Activated T-helper 1 cell treated with anti-CD3 and anti-CD28 coated beads, Interleukin-12 subunit alpha, Interleukin-12 subunit beta, Interleukin-2, Interleukin-4 antibody, amounts not matched to agents 30 ng/mL and 10 ng/mL and 1 ng/mL, durations not matched to agents 14 hours and 24 hours and 36 hours (primary cell): ENCODE measurements at regions not wholly inside any gene's neighbourhood (a gene's known extent, or its start where the extent isn't known, plus 50 kb on each side); places are given as distances from the start of the nearest gene placed in this dataset.

Experiments used
- DNase-seq: peaks from one replicate; pipeline ENCODE4 v3.0.0; 2021; ENCODE audit warnings: low spot score
- H3K27ac Mint-ChIP-seq: one replicate; pipeline ENCODE4 v1.8.0; 2021; ENCODE audit warnings: mild to moderate bottlenecking, mixed read lengths
- H3K27me3 Mint-ChIP-seq: one replicate; pipeline ENCODE4 v1.8.0; 2022; ENCODE audit warnings: mild to moderate bottlenecking, moderate library complexity, mixed read lengths; ENCODE audit not compliant: insufficient read depth
- H3K36me3 Mint-ChIP-seq: one replicate; pipeline ENCODE4 v1.8.0; 2021; ENCODE audit warnings: low read depth, mixed read lengths
- H3K4me1 Mint-ChIP-seq: one replicate; pipeline ENCODE4 v1.8.0; 2021; ENCODE audit warnings: low read depth, mixed read lengths
- H3K4me3 Mint-ChIP-seq: one replicate; pipeline ENCODE4 v1.8.0; 2021; ENCODE audit warnings: mild to moderate bottlenecking, moderate library complexity, mixed read lengths
- H3K9me3 Mint-ChIP-seq: one replicate; pipeline ENCODE4 v1.8.0; 2021; ENCODE audit warnings: mixed read lengths
- intact Hi-C: fragments of 100-400 bp; cut with micrococcal nuclease; formaldehyde crosslinking; loops from one replicate; pipeline ENCODE4 v1.15.1; 2024

DNA sequence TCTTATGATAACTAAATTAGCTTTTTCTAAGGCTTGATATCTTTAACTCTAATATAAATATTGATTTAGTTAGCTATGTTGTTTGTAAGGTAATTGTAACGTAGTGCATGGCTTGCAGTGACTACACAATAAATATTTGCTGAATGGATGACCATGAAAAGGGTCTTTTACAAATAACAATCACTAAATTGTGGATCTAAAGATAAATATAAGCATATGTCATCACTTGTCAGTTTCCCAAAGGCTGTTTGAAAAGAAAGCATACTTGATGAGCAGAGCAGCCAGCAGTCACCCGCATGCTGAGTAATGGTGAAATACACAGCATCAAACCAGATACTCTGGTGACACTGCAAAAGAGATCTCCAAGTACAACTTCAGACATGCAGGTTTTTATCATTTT is 92.5 kb upstream of the FMN2 start:
- H3K27me3 Mint-ChIP-seq: peaks cover 27% of the 10 kb centered on the region
- no peaks in the 10 kb centered on the region for H3K36me3 Mint-ChIP-seq
- H3K4me1 Mint-ChIP-seq: no peaks in the 10 kb centered on the region
- no peak overlapping the region for H3K4me3 Mint-ChIP-seq
- DNase-seq: no peak
- no peak overlapping the region for H3K27ac Mint-ChIP-seq
- H3K9me3 Mint-ChIP-seq: no peaks in the 10 kb centered on the region
- intact Hi-C loops: loop anchor here (5.0 kb wide), 1 partner anchor 93 kb away; the partner anchor contains the start of gene FMN2

DNA sequence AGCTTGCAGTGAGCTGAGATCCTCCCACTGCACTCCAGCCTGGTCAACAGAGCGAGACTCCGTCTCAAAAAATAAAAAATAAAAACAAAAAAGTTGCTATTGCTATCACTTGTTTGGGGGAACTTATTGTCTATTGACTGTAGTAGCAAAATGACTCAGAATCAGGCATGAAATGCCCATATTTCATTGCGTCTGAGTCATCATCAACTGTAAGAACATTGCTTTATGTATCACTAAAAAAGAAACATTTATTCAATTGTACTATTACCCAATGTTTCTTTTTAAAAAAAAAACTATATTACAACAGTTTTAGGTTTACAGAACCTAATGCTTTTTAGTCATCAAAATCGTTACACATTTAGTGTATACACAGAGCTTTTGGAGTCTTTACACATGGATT is 91.0 kb upstream of the FMN2 start:
- DNase-seq: no peak
- Mint-ChIP-seq H3K4me1 (no peaks in the 10 kb centered on the region), H3K36me3 (no peaks in the 10 kb centered on the region), H3K9me3 (no peaks in the 10 kb centered on the region), H3K4me3 (no peak overlapping the region), H3K27me3 (peaks cover 26% of the 10 kb centered on the region), H3K27ac (no peak overlapping the region)
- intact Hi-C loops: no loop called here

DNA sequence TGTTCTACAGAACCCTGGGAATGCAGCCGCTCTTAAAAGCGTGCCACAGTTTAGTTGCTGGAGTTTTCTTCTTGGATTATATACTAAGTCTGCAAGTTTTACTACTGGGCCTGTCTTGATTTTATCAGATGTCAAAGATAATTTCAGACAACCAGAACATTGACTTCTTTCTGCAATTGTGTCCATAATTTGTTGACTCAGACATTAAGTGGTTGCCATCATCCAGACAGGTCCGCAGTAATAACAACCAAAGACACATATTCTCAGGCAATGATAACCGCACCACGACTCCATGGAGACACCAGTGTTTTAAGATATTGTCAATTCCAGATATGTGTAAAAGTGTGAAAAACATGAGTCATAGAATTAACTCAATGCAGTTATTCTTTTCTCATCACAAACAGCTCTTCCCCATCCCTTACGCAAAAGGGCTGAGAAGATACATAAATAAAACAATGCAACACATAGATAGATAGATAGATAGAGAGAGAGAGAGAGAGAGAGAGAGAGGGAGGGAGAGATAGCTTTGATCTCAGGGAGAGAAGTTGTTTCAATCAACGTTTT is 90.4 kb upstream of the FMN2 start:
- peaks cover 22% of the 10 kb centered on the region for H3K27me3 Mint-ChIP-seq
- DNase-seq: no peak
- no peak overlapping the region for H3K4me3 Mint-ChIP-seq
- H3K27ac Mint-ChIP-seq: no peak overlapping the region
- no peaks in the 10 kb centered on the region for H3K4me1 Mint-ChIP-seq
- H3K36me3 Mint-ChIP-seq: no peaks in the 10 kb centered on the region
- intact Hi-C loops: no loop called here
- no peaks in the 10 kb centered on the region for H3K9me3 Mint-ChIP-seq

DNA sequence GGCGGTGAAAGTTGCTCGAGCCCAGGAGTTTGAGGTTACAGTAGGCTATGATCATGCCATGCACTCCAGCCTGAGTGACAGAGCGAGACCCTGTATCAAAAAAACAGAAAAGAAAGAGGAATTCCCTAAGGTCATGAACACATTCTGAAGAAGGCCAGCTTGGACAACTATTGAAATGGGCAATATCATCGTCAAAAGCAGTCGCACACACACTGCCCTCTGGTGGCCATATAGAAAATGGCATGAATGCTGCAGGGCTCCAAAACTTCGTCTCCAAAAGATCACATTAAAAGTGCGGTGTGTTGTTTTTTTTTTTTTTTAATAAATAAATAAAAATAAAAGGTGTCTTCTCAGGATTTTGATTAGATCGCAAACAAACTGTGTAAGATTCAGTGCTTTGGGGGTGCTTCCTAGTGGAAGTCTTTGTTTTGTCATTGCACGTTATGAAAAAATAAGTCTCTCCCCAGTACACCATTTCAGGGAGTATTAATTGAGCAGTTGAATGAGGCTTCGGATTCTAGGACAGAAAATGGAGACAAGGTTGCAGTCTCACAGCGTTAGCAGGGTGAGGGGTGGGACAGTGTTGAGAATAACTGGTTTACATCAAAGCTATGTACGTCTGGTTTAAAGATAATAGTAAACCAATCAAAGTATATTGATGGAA is 87.5 kb upstream of the FMN2 start:
- H3K27me3 Mint-ChIP-seq: peaks cover 9% of the 10 kb centered on the region
- no peak for DNase-seq
- H3K36me3 Mint-ChIP-seq: no peaks in the 10 kb centered on the region
- H3K4me3 Mint-ChIP-seq: no peak overlapping the region
- H3K9me3 Mint-ChIP-seq: no peaks in the 10 kb centered on the region
- no peaks in the 10 kb centered on the region for H3K4me1 Mint-ChIP-seq
- intact Hi-C loops: no loop called here
- no peak overlapping the region for H3K27ac Mint-ChIP-seq

DNA sequence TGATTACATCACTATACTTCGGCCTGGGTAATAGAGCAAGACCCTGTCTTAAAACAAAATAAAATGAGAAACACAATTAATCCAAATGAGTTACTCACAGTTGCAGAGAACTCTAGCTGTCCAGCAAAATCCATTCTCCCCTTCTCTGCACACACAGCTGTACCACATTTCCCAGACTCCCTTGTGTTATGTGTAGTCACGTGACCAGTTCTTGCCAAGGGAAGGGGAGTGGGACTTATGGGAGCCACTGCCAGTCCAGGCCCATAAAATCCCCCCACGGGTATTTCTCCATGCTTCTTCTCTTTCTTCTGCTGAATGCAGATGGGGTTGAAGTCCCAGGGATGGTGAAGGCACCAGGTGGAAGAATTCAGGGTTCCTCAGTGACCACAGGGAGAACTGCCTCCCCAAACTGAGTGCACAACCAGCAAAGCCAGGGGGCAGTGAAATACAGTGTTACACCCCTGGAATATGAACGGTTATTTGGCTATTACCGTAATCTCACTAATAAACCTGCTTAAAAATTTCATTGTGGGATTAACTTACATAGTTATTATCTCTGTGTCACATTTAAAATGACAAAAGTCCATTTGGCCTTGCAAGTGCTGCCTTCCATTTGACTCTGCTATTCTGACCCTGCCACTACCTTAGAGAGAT is 85.6 kb upstream of the FMN2 start:
- H3K27me3 Mint-ChIP-seq: peaks cover 3% of the 10 kb centered on the region
- H3K9me3 Mint-ChIP-seq: peaks cover 10% of the 10 kb centered on the region
- no peak overlapping the region for H3K4me3 Mint-ChIP-seq
- intact Hi-C loops: no loop called here
- DNase-seq: no peak
- no peak overlapping the region for H3K27ac Mint-ChIP-seq
- H3K36me3 Mint-ChIP-seq: no peaks in the 10 kb centered on the region
- H3K4me1 Mint-ChIP-seq: no peaks in the 10 kb centered on the region

DNA sequence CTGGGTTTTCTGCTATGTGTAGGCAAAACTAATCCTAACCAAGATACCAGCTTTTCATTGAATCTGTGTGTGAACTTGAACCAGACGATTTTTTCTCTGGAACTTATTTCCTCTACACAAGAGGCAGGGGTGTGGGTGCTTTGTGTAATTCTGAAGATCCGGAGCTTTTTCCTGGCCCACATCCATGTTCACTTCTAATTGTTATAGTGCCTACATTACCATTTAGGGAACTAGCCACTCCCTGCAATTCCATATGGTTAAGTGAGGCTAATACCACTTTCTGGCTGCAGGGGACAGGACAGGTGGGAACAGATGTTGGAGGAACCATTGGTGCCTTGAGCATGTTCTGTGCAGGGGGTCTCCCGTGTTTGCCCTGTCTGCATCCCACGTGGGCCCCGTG is 83.4 kb upstream of the FMN2 start:
- intact Hi-C loops: no loop called here
- H3K27ac Mint-ChIP-seq: no peak overlapping the region
- no peaks in the 10 kb centered on the region for H3K4me1 Mint-ChIP-seq

DNA sequence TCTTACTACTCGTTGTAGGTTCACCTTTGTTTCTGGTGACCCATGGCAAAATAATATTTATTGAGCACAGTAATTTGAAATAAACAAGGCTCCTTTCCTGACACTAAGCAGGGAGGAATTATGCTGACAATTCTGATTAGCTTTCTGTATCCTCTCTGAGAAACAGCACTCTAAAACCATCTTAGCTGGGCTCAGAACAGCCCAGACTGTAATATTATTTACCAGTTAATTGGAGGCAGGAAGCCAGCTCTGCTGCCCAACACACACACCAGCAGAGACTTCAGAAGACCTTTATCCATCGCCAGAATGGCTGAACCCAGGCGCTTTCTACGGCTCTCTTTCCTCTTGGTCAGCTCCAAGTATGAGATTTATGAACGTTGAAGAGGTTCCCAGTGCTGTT is 77.6 kb upstream of the FMN2 start:
- Mint-ChIP-seq H3K4me3 (no peak overlapping the region), H3K27me3 (no peaks in the 10 kb centered on the region), H3K9me3 (peaks cover 21% of the 10 kb centered on the region), H3K27ac (no peak overlapping the region), H3K36me3 (no peaks in the 10 kb centered on the region), H3K4me1 (no peaks in the 10 kb centered on the region)
- intact Hi-C loops: no loop called here
- DNase-seq: no peak

More for the DNA sequence above, 83.4 kb upstream of the FMN2 start:
- Mint-ChIP-seq H3K27me3 (no peaks in the 10 kb centered on the region), H3K36me3 (no peaks in the 10 kb centered on the region), H3K9me3 (peaks cover 10% of the 10 kb centered on the region), H3K4me3 (no peak overlapping the region)
- no peak for DNase-seq

DNA sequence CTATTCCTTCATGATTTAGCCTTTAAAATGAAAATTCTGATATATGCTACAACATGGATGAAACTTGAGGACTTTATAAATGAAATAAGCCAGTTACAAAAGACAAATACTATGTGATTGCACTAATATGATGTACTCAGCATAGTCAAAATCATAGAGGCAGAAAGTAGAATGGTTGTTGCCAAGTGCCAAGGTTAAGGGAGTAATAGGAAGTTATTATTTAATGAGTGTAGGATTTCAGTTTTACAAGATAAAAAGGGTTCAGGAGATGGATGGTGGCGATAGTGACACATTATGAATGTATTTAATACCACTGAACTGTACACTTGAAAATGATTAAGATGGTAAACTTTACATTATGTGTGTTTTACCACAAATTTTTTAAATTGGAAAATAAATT is 73.1 kb upstream of the FMN2 start:
- Mint-ChIP-seq H3K36me3 (no peaks in the 10 kb centered on the region), H3K4me1 (no peaks in the 10 kb centered on the region), H3K27me3 (no peaks in the 10 kb centered on the region), H3K9me3 (peaks cover 11% of the 10 kb centered on the region), H3K27ac (no peak overlapping the region), H3K4me3 (no peak overlapping the region)
- DNase-seq: no peak
- intact Hi-C loops: no loop called here

DNA sequence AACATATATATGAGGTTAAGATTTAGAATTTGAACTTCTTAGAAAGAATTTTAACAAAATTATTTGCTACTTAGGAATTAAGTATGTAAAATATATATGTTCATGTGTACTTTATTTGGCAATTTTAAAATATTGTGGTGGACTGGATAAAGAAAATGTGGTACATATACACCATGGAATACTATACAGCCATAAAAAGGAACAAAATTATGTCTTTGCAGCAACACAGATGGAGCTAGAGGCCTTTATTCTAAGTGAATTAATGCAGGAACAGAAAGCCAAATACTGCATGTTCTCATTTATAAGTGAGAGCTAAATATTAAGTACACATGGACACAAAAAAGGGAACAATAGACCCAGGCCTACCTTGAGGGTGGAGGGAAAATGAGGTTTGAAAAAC is 72.2 kb upstream of the FMN2 start:
- intact Hi-C loops: no loop called here
- Mint-ChIP-seq H3K4me3 (no peak overlapping the region), H3K4me1 (no peaks in the 10 kb centered on the region), H3K36me3 (no peaks in the 10 kb centered on the region), H3K27me3 (no peaks in the 10 kb centered on the region), H3K27ac (no peak overlapping the region), H3K9me3 (peaks cover 11% of the 10 kb centered on the region)
- no peak for DNase-seq

DNA sequence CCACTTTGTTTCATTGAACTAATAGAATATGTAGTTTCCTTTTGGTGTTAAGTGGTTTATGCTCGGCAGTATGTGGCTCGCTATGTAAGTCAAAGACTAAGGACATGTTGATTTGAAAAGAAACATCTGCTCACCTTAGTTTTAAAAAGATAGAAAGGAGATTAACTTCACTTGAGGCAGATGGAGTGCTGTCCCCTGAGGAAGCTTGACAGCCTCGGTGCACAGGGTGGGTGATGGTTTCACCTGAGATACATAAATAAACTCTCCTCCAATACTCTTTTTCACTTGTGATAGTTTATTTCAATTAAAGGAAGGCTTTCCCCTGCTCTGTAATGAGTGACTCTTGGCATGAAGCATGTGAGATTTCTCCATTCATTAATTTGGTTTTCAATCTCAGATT is 70.8 kb upstream of the FMN2 start:
- Mint-ChIP-seq H3K4me1 (no peaks in the 10 kb centered on the region), H3K27me3 (peaks cover 1% of the 10 kb centered on the region), H3K4me3 (no peak overlapping the region), H3K27ac (no peak overlapping the region), H3K36me3 (no peaks in the 10 kb centered on the region), H3K9me3 (peaks cover 11% of the 10 kb centered on the region)
- no peak for DNase-seq
- intact Hi-C loops: no loop called here

DNA sequence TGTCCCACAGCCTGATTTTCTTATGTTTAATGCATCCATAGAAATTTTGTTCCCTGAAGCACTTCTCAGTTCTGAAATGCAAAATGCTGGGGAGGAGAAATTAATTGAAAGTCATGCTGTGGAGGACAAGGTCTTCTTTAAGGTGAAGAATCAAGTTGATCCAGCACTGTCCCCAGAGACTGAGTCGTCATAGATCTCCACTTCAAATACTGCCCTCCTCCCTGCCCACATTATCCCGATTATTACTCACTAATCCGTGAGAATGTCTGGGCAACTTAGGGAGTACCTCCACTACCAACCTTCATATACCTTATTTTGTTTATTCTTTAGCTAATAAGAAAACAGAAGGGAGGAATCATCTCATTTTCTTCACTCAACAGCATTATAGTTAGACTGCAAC is 70.0 kb upstream of the FMN2 start:
- Mint-ChIP-seq H3K27me3 (peaks cover 2% of the 10 kb centered on the region), H3K36me3 (no peaks in the 10 kb centered on the region), H3K4me1 (no peaks in the 10 kb centered on the region), H3K9me3 (peaks cover 11% of the 10 kb centered on the region), H3K27ac (no peak overlapping the region), H3K4me3 (no peak overlapping the region)
- no peak for DNase-seq
- intact Hi-C loops: no loop called here

DNA sequence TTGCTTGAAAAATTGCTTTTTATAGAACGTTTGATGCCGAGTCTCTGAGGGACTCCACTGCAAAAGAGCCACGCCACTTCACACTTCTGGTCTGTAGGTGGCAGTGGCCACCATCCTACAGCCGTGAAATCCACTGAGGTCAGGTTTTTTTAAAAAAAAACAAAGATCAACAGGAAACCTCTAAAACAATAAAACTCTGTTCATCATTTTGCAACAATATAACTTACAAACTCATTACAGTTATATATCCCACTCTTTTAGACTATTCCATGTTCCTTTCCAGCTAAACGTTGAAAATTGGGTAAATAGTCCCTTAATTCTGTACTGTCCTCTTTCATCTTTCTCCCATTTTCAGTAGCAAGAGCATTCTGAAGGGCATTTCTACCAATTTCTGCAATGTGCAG is 64.6 kb upstream of the FMN2 start:
- no peaks in the 10 kb centered on the region for H3K36me3 Mint-ChIP-seq
- DNase-seq: no peak
- peaks cover 2% of the 10 kb centered on the region for H3K27me3 Mint-ChIP-seq
- intact Hi-C loops: loop anchor here (1.0 kb wide), 1 partner anchor 162 kb away; no protein-coding TSS in a partner anchor
- no peaks in the 10 kb centered on the region for H3K4me1 Mint-ChIP-seq
- H3K4me3 Mint-ChIP-seq: no peak overlapping the region
- H3K9me3 Mint-ChIP-seq: no peaks in the 10 kb centered on the region
- no peak overlapping the region for H3K27ac Mint-ChIP-seq

DNA sequence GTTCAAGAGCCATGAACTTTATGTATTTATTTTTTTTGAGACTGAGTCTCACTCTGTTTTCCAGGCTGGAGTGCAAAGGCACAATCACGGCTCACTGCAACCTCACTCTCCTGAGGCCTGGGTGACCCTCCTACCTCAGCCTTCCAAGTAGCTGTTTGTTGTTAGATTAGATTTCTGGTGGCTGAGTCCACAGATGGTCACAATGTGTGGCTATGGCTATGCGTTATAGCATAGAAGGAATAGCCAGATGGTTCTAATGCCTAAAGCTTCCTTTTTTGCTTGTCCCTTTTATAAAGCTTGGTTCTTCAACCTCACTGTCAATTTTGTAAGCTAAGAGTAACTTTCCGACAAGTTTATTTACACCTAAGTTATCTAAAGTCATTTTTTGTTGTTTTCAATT is 62.3 kb upstream of the FMN2 start:
- intact Hi-C loops: no loop called here
- peaks cover 2% of the 10 kb centered on the region for H3K27me3 Mint-ChIP-seq
- H3K4me1 Mint-ChIP-seq: no peaks in the 10 kb centered on the region
- H3K9me3 Mint-ChIP-seq: no peaks in the 10 kb centered on the region
- no peak overlapping the region for H3K4me3 Mint-ChIP-seq
- no peak overlapping the region for H3K27ac Mint-ChIP-seq
- DNase-seq: no peak
- H3K36me3 Mint-ChIP-seq: no peaks in the 10 kb centered on the region
